ENCODE measurements at regions not wholly inside any gene's neighbourhood (a gene's known extent, or its start where the extent isn't known, plus 50 kb on each side); places are given as distances from the start of the nearest gene placed in this dataset.
A peak's percentile ranks its signal among the peaks of the same experiment; 100 is the strongest.

DNA sequence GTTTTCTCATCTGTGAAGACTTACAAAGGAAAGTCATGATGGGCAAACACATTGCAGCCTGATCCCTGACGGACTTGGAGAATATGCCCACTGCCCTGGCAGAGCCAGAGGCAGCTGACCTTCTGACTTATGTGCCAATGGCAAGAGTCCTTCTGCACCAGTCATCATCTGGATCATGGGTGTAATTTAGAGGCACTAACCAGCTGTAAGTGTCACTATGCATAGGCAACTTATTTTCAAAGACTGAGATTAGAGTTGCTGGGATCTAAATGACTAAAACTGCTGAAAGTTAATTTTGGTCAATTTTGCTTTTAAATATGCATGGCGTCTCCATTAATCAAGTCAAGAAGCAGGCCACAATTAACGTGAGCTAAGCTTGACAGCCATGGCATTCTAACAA, 261.2 kb downstream of the BCL11A start:
- H2AK5ac ChIP-seq (ENCODE audit: low read length), result no peak overlapping the region
- H3K9ac ChIP-seq (ENCODE audit: low read length), result no peak overlapping the region
- no peak overlapping the region for H3K27ac ChIP-seq (ENCODE audit: low read depth, low read length)
- H4K8ac ChIP-seq (ENCODE audit: low read depth, low read length), result no peak overlapping the region
- H3K79me2 ChIP-seq (ENCODE audit: control insufficient read depth, insufficient read depth, low read length), result no peaks in the 10 kb centered on the region
- no peaks in the 10 kb centered on the region for H3K27me3 ChIP-seq (ENCODE audit: insufficient read depth, low read length, poor library complexity)
- peak overlapping the region; percentile 37 for H3K23ac ChIP-seq (ENCODE audit: low read length)
- no peak for DNase-seq
- H3K4me2 ChIP-seq (ENCODE audit: low read length), result no peak overlapping the region
- H4K5ac ChIP-seq (ENCODE audit: low read length), result no peak overlapping the region
- no peak overlapping the region for H3K4me3 ChIP-seq (ENCODE audit: low read length)
- H3K36me3 ChIP-seq (ENCODE audit: control insufficient read depth, insufficient read depth, low read length), result no peaks in the 10 kb centered on the region
- H2BK120ac ChIP-seq (ENCODE audit: low read depth, low read length), result no peak overlapping the region
- no peak overlapping the region for H2BK15ac ChIP-seq (replicated peaks; ENCODE audit: low read depth)
- no peak overlapping the region for H3K4ac ChIP-seq (ENCODE audit: low read depth, low read length)
- no peak overlapping the region for H3K56ac ChIP-seq (ENCODE audit: low read length)
- WGBS (ENCODE audit: extremely low coverage, insufficient coverage, low lambda C conversion rate), result no CpG with 5 or more reads among the region's 3 CpGs
- no peak overlapping the region for H3K18ac ChIP-seq (ENCODE audit: low read length)
- no peaks in the 10 kb centered on the region for H3K4me1 ChIP-seq (ENCODE audit: control insufficient read depth, low read depth, low read length)
- H2BK5ac ChIP-seq (ENCODE audit: low read length), result no peak overlapping the region
- no peaks in the 10 kb centered on the region for H3K79me1 ChIP-seq (ENCODE audit: low read length)

GRCh38 chr2:60290509-60290908, 262.9 kb downstream of the BCL11A start:
- Histone ChIP-seq H3K27me3 (ENCODE audit: insufficient read depth, low read length, poor library complexity) (no peaks in the 10 kb centered on the region), H2BK5ac (ENCODE audit: low read length) (no peak overlapping the region), H3K4me2 (ENCODE audit: low read length) (no peak overlapping the region), H3K23ac (ENCODE audit: low read length) (no peak overlapping the region), H3K79me1 (ENCODE audit: low read length) (no peaks in the 10 kb centered on the region), H2AK5ac (ENCODE audit: low read length) (no peak overlapping the region), H2BK15ac (replicated peaks; ENCODE audit: low read depth) (no peak overlapping the region), H3K56ac (ENCODE audit: low read length) (no peak overlapping the region), H3K36me3 (ENCODE audit: control insufficient read depth, insufficient read depth, low read length) (no peaks in the 10 kb centered on the region), H3K9ac (ENCODE audit: low read length) (no peak overlapping the region), H3K4ac (ENCODE audit: low read depth, low read length) (no peak overlapping the region), H4K5ac (ENCODE audit: low read length) (no peak overlapping the region), H3K27ac (ENCODE audit: low read depth, low read length) (no peak overlapping the region), H3K4me1 (ENCODE audit: control insufficient read depth, low read depth, low read length) (no peaks in the 10 kb centered on the region), H2BK120ac (ENCODE audit: low read depth, low read length) (no peak overlapping the region), H3K18ac (ENCODE audit: low read length) (no peak overlapping the region), H3K4me3 (ENCODE audit: low read length) (no peak overlapping the region), H3K79me2 (ENCODE audit: control insufficient read depth, insufficient read depth, low read length) (no peaks in the 10 kb centered on the region), H4K8ac (ENCODE audit: low read depth, low read length) (no peak overlapping the region)
- WGBS (ENCODE audit: extremely low coverage, insufficient coverage, low lambda C conversion rate), result no CpG with 5 or more reads among the region's 2 CpGs
- DNase-seq, result no peak

DNA sequence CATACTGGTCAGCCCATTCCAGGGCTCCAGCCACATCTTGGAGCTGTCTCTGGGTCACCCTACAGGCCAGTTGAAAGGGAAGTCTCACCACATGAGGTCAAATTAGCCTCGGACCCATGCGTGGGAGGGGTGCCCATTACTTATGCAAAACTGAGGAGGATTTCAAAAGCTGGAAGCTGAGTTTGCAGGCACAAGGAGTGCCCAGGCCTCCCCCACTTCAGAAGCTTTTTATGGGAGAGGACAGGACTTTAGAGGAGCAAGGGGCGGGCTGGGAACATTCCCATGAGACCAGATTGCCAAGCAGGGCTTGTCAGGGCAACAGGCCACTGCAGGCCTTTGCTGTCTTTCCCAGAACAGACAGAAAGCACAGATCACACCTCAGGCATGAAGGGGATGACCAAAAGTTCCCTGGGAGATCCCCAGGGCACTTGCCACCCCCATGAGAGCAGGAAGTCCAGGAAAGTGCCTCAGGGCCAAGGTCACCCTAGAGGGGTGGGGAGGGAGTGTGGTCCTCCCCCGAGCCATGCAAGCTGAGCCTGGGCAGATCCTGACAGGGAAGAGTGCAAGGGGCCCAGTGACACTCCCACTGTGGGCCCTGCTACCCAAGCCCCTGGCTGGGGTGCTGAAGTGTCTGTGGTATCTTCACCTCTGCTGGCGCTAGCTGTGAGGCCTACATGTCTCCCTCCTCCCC, 267.7 kb downstream of the BCL11A start:
- no peak overlapping the region for H3K27ac ChIP-seq (ENCODE audit: low read depth, low read length)
- H3K4me2 ChIP-seq (ENCODE audit: low read length), result no peak overlapping the region
- H3K79me2 ChIP-seq (ENCODE audit: control insufficient read depth, insufficient read depth, low read length), result no peaks in the 10 kb centered on the region
- no peak overlapping the region for H2BK15ac ChIP-seq (replicated peaks; ENCODE audit: low read depth)
- no peak overlapping the region for H4K5ac ChIP-seq (ENCODE audit: low read length)
- no peak overlapping the region for H2BK5ac ChIP-seq (ENCODE audit: low read length)
- no peaks in the 10 kb centered on the region for H3K27me3 ChIP-seq (ENCODE audit: insufficient read depth, low read length, poor library complexity)
- H3K4ac ChIP-seq (ENCODE audit: low read depth, low read length), result no peak overlapping the region
- H3K4me3 ChIP-seq (ENCODE audit: low read length), result no peak overlapping the region
- no peaks in the 10 kb centered on the region for H3K4me1 ChIP-seq (ENCODE audit: control insufficient read depth, low read depth, low read length)
- no peak overlapping the region for H3K23ac ChIP-seq (ENCODE audit: low read length)
- H3K56ac ChIP-seq (ENCODE audit: low read length), result peak overlapping the region; percentile 17
- no peak overlapping the region for H4K8ac ChIP-seq (ENCODE audit: low read depth, low read length)
- no peaks in the 10 kb centered on the region for H3K79me1 ChIP-seq (ENCODE audit: low read length)
- H3K18ac ChIP-seq (ENCODE audit: low read length), result no peak overlapping the region
- no peaks in the 10 kb centered on the region for H3K36me3 ChIP-seq (ENCODE audit: control insufficient read depth, insufficient read depth, low read length)
- no peak overlapping the region for H3K9ac ChIP-seq (ENCODE audit: low read length)
- no peak overlapping the region for H2BK120ac ChIP-seq (ENCODE audit: low read depth, low read length)
- no CpG with 5 or more reads among the region's 5 CpGs for WGBS (ENCODE audit: extremely low coverage, insufficient coverage, low lambda C conversion rate)
- no peak for DNase-seq
- H2AK5ac ChIP-seq (ENCODE audit: low read length), result no peak overlapping the region

GRCh38 chr2:60283626-60284025, 269.8 kb downstream of the BCL11A start:
- no peak overlapping the region for H2AK5ac ChIP-seq (ENCODE audit: low read length)
- no peak overlapping the region for H2BK15ac ChIP-seq (replicated peaks; ENCODE audit: low read depth)
- no peak overlapping the region for H3K27ac ChIP-seq (ENCODE audit: low read depth, low read length)
- no peak overlapping the region for H3K4me3 ChIP-seq (ENCODE audit: low read length)
- no peak for DNase-seq
- no peak overlapping the region for H2BK120ac ChIP-seq (ENCODE audit: low read depth, low read length)
- no peak overlapping the region for H3K9ac ChIP-seq (ENCODE audit: low read length)
- no peak overlapping the region for H3K4me2 ChIP-seq (ENCODE audit: low read length)
- H3K79me1 ChIP-seq (ENCODE audit: low read length), result no peaks in the 10 kb centered on the region
- H4K8ac ChIP-seq (ENCODE audit: low read depth, low read length), result no peak overlapping the region
- no peak overlapping the region for H3K18ac ChIP-seq (ENCODE audit: low read length)
- H2BK5ac ChIP-seq (ENCODE audit: low read length), result no peak overlapping the region
- H3K23ac ChIP-seq (ENCODE audit: low read length), result no peak overlapping the region
- no peak overlapping the region for H3K4ac ChIP-seq (ENCODE audit: low read depth, low read length)
- H3K4me1 ChIP-seq (ENCODE audit: control insufficient read depth, low read depth, low read length), result no peaks in the 10 kb centered on the region
- no CpG with 5 or more reads among the region's 4 CpGs for WGBS (ENCODE audit: extremely low coverage, insufficient coverage, low lambda C conversion rate)
- no peaks in the 10 kb centered on the region for H3K79me2 ChIP-seq (ENCODE audit: control insufficient read depth, insufficient read depth, low read length)
- H4K5ac ChIP-seq (ENCODE audit: low read length), result no peak overlapping the region
- no peaks in the 10 kb centered on the region for H3K27me3 ChIP-seq (ENCODE audit: insufficient read depth, low read length, poor library complexity)
- no peak overlapping the region for H3K56ac ChIP-seq (ENCODE audit: low read length)
- no peaks in the 10 kb centered on the region for H3K36me3 ChIP-seq (ENCODE audit: control insufficient read depth, insufficient read depth, low read length)

DNA sequence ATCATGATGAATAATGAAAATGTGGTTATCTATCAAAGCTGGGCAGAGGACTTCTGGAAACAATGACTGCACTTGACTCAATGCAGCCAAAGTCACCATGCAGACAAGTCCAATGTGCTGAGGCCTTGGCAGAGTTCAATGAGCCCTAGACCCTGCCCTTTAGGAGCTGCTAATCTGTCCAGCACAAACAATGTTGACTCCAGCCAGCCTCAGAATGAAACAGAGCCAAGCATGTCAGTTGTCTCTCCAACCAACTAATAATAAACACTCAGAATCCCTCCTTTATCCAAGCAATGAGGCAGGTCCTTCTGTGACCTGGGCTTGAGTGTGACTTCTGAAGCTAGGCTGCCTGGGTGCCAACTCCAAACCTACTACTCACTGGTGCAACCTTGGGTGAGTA, 270.6 kb downstream of the BCL11A start:
- DNase-seq, result no peak
- H3K79me1 ChIP-seq (ENCODE audit: low read length), result no peaks in the 10 kb centered on the region
- no peak overlapping the region for H2BK120ac ChIP-seq (ENCODE audit: low read depth, low read length)
- H3K4me2 ChIP-seq (ENCODE audit: low read length), result no peak overlapping the region
- no peak overlapping the region for H3K9ac ChIP-seq (ENCODE audit: low read length)
- no peaks in the 10 kb centered on the region for H3K79me2 ChIP-seq (ENCODE audit: control insufficient read depth, insufficient read depth, low read length)
- H3K23ac ChIP-seq (ENCODE audit: low read length), result no peak overlapping the region
- H3K36me3 ChIP-seq (ENCODE audit: control insufficient read depth, insufficient read depth, low read length), result no peaks in the 10 kb centered on the region
- H4K5ac ChIP-seq (ENCODE audit: low read length), result no peak overlapping the region
- H3K18ac ChIP-seq (ENCODE audit: low read length), result no peak overlapping the region
- no peaks in the 10 kb centered on the region for H3K4me1 ChIP-seq (ENCODE audit: control insufficient read depth, low read depth, low read length)
- no peak overlapping the region for H3K27ac ChIP-seq (ENCODE audit: low read depth, low read length)
- no peak overlapping the region for H2AK5ac ChIP-seq (ENCODE audit: low read length)
- H2BK15ac ChIP-seq (replicated peaks; ENCODE audit: low read depth), result no peak overlapping the region
- H3K4me3 ChIP-seq (ENCODE audit: low read length), result no peak overlapping the region
- no peak overlapping the region for H2BK5ac ChIP-seq (ENCODE audit: low read length)
- no peaks in the 10 kb centered on the region for H3K27me3 ChIP-seq (ENCODE audit: insufficient read depth, low read length, poor library complexity)
- no peak overlapping the region for H3K56ac ChIP-seq (ENCODE audit: low read length)
- H4K8ac ChIP-seq (ENCODE audit: low read depth, low read length), result no peak overlapping the region
- H3K4ac ChIP-seq (ENCODE audit: low read depth, low read length), result no peak overlapping the region

DNA sequence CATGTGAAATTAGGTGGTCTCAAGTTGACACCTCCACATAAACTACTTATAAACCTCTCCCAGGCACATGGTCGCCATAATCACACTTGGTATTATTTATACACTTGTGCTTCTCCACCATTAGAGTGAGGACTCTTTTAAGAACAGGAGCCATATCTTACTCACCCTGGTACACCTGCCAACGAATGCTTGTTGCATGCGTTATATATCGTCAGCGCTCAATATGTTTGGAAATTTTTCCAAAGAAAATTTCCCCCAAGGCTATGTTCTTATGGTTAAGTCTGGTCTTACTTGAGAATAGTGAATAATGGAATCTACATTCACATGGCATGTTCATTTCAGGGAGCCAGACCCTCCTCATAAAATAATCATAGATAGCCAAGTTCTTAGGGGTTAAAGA, 271.7 kb downstream of the BCL11A start:
- Histone ChIP-seq H2AK5ac (ENCODE audit: low read length) (no peak overlapping the region), H3K18ac (ENCODE audit: low read length) (no peak overlapping the region), H3K36me3 (ENCODE audit: control insufficient read depth, insufficient read depth, low read length) (no peaks in the 10 kb centered on the region), H2BK5ac (ENCODE audit: low read length) (no peak overlapping the region), H3K4me2 (ENCODE audit: low read length) (no peak overlapping the region), H4K5ac (ENCODE audit: low read length) (no peak overlapping the region), H3K4me3 (ENCODE audit: low read length) (no peak overlapping the region), H2BK15ac (replicated peaks; ENCODE audit: low read depth) (no peak overlapping the region), H3K9ac (ENCODE audit: low read length) (no peak overlapping the region), H3K56ac (ENCODE audit: low read length) (no peak overlapping the region), H3K79me1 (ENCODE audit: low read length) (no peaks in the 10 kb centered on the region), H3K27ac (ENCODE audit: low read depth, low read length) (no peak overlapping the region), H3K79me2 (ENCODE audit: control insufficient read depth, insufficient read depth, low read length) (no peaks in the 10 kb centered on the region), H4K8ac (ENCODE audit: low read depth, low read length) (no peak overlapping the region), H2BK120ac (ENCODE audit: low read depth, low read length) (no peak overlapping the region), H3K23ac (ENCODE audit: low read length) (no peak overlapping the region), H3K4ac (ENCODE audit: low read depth, low read length) (no peak overlapping the region), H3K4me1 (ENCODE audit: control insufficient read depth, low read depth, low read length) (no peaks in the 10 kb centered on the region), H3K27me3 (ENCODE audit: insufficient read depth, low read length, poor library complexity) (no peaks in the 10 kb centered on the region)
- no peak for DNase-seq
- no CpG with 5 or more reads among the region's 5 CpGs for WGBS (ENCODE audit: extremely low coverage, insufficient coverage, low lambda C conversion rate)

Measured in mesendoderm (in vitro differentiated cells).